HL-60/S4 treated with retinoic acid at 250 ng/mL for 4 days and 3 days (cell line): ENCODE measurements at regions not wholly inside any gene's neighbourhood (a gene's known extent, or its start where the extent isn't known, plus 50 kb on each side); places are given as distances from the start of the nearest gene placed in this dataset.

Experiments used
- in situ Hi-C: fragments of 300-500 bp; cut with MboI; formaldehyde crosslinking; loops from 2 replicates; pipeline ENCODE4 v1.7.0; 2022; ENCODE audit warnings: low sequenced_read_pairs

DNA sequence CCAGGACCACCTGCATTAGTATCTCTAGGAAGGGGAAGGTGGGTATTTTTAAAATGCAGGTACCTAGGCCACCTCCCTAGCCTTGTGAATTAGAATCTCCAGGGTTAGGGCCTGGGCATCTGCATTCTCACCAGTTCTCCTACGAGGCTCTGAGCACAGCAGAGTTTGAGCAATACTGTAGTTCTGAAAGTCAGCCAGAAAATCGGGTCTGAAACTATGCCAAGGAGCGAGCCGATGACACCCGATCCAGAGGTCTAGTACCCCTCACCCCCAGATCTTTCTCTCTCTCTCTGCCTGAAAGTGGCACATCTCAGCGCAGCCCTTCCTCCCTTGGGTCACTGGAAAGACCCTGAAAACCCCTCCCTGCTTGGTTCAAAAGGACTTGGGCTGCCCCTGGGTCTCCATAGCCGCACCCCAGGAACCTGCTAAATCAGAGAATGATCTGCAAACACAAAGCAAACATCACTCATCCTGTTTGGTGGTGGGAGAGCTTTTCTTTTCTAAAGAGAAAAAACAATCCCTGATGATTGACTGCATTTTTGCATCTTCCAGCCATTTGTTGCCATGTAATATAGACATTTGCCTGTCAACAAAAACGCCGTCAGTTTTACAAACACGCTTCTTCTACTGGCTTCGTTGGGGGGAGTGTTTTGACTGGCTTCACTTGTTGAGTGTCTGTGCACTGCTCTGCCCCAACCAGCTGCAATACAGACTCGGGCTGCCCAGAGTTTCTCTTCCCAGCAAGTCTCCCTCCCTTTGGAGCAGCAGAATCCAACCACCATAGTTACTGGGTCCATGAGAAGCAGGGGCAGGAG, 229.9 kb downstream of the MN1 start:
- in situ Hi-C loops: no loop called here

GRCh38 chr22:27572278-27572666, 229.3 kb downstream of the MN1 start:
- in situ Hi-C loops: no loop called here

DNA sequence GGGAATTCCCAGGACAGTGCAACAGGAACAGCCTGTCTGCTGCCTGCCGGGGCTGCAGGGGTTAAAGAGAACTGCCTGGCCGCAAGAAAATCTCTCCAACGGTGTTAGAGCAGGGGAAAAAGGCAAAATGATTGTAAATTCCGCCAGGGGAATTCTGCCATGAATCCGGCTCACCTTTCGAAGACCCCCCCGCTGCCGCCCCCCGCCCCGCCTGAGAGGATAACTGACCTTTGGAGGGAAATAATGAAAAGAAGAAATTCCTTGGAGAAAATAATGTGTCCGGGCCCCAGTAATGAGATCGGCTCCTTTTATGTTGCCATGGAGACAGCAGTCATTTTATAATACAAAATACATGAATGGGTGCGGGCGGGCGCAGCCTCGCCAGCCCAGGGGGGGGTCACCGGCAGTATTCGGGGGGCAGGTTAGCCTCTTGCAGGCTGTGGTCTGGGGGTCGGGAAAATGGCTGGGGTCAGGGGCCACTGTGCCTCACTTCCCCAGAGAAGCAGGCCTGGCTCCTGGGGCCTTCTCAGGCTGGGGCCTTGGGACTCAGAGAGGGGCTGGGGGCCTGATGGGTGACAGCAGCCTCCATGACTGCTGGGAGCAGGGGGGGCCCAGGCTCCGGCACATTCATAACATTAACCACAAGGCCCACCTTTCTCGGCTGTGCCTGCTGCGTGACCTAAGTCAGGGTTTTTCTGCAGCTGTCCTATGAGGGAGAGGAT, 228.1 kb downstream of the MN1 start:
- in situ Hi-C loops: no loop called here

DNA sequence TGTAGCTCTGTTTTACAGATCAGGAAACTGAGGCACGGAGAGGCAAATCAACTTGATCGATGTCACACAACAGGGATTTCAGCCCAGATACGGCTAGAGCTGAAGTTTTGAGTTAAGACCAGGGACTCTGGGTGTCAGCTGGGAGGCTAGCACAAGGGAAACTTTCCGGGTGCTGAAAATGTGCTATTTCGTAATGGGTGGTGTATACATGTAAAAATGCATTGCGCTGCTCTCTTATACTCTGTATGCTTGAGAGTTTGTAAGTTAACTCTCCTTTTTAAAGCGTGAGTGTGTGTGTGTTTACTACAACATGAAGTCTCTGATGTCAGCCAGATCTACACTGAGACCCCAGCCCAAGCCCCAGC, 227.6 kb downstream of the MN1 start:
- in situ Hi-C loops: no loop called here

DNA sequence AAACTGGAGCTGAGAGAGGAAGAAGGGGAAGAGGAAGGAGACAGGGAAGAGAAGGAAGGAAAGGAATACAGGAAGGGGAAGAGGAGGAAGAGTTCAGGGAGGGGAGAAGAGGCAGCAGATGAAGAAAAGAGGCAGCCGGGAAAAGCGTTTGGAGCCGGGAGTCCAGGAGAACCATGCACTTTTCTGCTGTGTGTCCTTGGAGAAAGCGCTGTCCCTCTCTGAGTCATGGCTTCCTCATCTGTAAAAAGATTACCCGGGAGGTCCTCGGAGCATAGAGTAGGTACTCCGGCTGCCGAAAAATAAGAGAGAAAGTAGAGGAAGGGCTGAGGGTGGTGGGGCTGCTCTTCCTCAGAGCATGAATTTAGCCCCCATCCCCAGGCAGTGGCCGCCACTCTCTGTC, 226.9 kb downstream of the MN1 start:
- in situ Hi-C loops: no loop called here

- in situ Hi-C loops: no loop called here
Measured at GRCh38 chr22:27575348-27575747, 226.2 kb downstream of the MN1 start.

- in situ Hi-C loops: no loop called here
Measured at GRCh38 chr22:27576413-27576812, 225.1 kb downstream of the MN1 start.

GRCh38 chr22:27576815-27577573, 224.6 kb downstream of the MN1 start:
- in situ Hi-C loops: no loop called here

GRCh38 chr22:27577574-27577969, 224.0 kb downstream of the MN1 start:
- in situ Hi-C loops: no loop called here

DNA sequence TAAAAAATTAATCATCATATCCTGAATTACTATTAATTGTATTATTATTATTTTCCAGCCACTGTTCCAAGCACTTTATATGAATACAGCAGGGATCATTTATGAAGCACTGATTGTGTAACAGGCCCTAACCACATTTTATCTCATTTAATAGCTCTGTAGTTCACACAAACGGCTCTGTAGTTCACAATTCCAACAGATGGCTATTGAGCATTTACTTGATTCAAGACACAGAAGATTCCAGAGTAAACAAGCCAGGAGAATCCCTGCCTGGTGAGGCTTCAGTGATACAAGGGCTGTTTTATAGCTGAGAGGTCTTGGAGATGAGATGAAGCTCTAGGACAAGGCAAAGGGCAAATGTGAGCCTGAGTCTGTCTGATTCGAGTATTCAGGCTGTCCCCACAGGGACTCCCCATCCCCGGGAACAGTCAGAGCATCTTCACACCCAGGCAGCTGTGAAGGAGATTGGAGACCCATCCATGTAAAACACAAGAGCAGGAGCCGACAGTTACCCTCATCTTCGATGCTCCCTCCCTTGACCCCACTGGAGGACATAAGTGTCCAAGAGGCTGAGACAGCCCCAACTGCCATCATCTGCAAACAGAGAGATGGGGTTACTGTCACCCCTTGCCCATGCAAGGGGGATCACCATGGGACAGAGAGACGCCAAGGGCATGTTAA, 222.5 kb downstream of the MN1 start:
- in situ Hi-C loops: no loop called here

DNA sequence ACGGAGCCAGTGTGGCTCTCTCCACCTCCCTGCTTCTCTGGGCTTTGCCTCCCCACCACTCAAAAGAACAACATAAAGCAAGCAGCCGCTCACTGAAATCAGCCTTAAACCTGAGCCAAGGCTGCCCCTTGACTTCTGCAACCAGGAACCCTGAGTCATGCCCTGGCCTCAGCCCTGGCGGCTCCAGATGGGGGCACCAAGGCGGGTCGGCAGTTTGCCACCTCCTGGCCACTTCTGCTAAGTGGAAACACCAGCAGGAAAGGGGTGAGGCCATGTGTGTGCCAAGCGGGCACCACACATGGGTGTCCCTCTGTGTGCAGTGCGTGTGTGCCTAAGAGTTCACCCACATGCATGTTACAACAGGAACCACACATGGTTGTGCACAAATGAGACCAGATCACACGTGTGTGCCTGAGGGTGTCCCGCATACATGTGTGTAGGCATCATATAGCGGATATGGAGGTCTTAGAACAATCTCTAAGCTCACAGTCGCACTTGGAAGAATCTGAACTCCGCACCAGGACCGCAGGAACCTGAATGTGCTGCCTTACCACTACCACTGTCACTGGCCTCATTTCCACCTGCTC, 221.2 kb downstream of the MN1 start:
- in situ Hi-C loops: no loop called here

DNA sequence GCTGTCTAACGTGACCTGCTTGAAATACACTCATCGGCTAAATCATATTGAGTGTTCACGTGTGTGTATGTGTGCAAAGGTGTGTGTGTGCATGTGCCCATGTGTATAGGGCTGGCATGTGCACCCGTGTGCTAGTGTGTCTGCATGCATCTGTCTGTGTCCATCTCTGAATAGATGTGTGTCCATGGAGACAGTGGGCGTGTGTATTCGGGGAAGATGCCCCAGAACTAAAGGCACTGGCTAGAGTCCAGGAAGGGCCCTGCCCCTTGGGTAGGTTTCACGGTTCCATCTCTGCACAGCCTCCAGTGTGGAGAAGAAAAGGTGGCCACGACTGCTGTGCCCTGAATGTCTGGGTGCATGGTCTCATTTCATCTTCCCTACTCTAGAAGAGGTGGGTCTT, 220.3 kb downstream of the MN1 start:
- in situ Hi-C loops: no loop called here

- in situ Hi-C loops: no loop called here
Measured at GRCh38 chr22:27581688-27582087, 219.9 kb downstream of the MN1 start.

GRCh38 chr22:27583856-27584255, 217.7 kb downstream of the MN1 start:
- in situ Hi-C loops: no loop called here

DNA sequence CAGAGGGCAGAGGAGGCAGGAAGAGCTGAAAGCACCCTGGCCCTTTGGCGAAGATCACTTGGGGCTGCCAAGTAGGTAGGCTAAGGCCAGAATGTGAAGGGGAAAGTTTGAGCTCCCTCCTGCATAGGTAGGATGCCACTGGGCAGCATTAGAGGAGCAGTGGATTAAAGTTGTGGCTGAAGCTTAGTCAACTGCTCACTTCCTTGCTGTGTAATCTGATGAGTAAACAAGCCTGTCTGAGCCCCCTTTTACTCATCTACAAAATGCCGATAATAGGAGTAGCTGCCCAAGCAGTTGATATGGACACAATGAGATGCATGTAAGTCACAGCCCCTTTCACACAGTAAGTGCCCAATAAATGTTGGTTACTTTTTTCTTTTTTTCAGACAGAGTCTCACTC, 216.4 kb downstream of the MN1 start:
- in situ Hi-C loops: no loop called here

- in situ Hi-C loops: no loop called here
Measured at GRCh38 chr22:27588268-27588667, 213.3 kb downstream of the MN1 start.

GRCh38 chr22:27588915-27589314, 212.6 kb downstream of the MN1 start:
- in situ Hi-C loops: no loop called here

GRCh38 chr22:27591060-27591459, 210.5 kb downstream of the MN1 start:
- in situ Hi-C loops: no loop called here

DNA sequence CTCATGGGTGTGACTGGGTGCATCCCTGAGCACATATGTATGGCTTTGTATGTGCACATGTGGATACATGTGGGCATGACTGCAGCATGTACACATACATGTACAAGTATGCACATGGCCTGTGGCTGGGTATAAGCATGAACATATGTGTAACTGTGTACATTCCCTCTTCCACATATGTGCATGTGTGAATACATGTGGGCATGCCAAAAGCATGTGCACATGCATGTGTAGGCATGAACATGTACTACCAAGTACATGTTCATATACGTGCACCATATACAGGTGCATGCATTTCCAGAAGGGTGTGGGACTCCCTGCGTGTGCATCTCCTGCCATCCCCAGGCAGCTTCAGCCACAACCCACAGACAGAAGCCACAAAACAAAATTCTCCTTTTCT, 208.2 kb downstream of the MN1 start:
- in situ Hi-C loops: no loop called here

- in situ Hi-C loops: no loop called here
Measured at GRCh38 chr22:27594020-27594419, 207.5 kb downstream of the MN1 start.
